ENCODE measurements at regions not wholly inside any gene's neighbourhood (a gene's known extent, or its start where the extent isn't known, plus 50 kb on each side); places are given as distances from the start of the nearest gene placed in this dataset.
"Not testable (repeated sequence)": the region's sequence is repeated elsewhere in the genome, so short reads cannot be mapped to it uniquely, and the experiment has no call there.

DNA sequence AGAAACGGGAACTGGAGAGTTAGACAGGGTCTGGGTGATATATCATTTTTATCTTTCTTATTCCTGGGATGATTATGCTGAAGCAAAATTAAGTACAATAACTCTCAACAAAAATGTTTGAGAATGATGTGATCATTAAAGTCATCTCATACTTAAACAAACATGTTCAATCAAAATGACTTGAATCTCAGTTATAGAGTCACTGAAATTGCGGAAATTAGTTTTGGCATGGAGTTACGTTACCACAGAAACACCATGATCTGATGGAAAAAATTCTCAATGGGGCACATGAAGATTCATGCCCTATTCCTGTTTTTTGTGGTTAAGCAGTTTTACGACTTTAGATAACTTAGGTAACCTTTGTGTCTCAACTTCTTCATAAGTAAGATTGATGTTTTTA lies 757.7 kb downstream of the EPHA4 start:
- Histone ChIP-seq H3K27me3 (no peaks in the 10 kb centered on the region), H3K27ac (no peak overlapping the region), H3K9me3 (no peaks in the 10 kb centered on the region), H3K4me3 (no peak overlapping the region), H3K36me3 (no peaks in the 10 kb centered on the region), H3K4me1 (no peaks in the 10 kb centered on the region)
- TF ChIP-seq CTCF (IDR thresholded peaks at IDR 0.05): no peak
- DNase-seq (no peak), FAIRE-seq (no peak), ATAC-seq (no peak)
- intact Hi-C loops (cut with DNase I): no loop called here
- 57 to 64% methylated on average over 4 of the region's 4 CpGs for WGBS, 2 donors

GRCh38 chr2:220815698-220816097 lies 756.4 kb downstream of the EPHA4 start:
- no peaks in the 10 kb centered on the region for H3K27me3 ChIP-seq
- intact Hi-C loops (cut with DNase I): no loop called here
- TF ChIP-seq CTCF (IDR thresholded peaks at IDR 0.05): no peak
- no peak for DNase-seq
- 71 to 75% methylated on average over 2 of the region's 2 CpGs for WGBS, 2 donors
- no peak for ATAC-seq
- H3K4me1 ChIP-seq: no peaks in the 10 kb centered on the region
- FAIRE-seq: no peak
- no peak overlapping the region for H3K27ac ChIP-seq
- no peaks in the 10 kb centered on the region for H3K9me3 ChIP-seq
- H3K36me3 ChIP-seq: no peaks in the 10 kb centered on the region
- H3K4me3 ChIP-seq: no peak overlapping the region

- intact Hi-C loops (cut with DNase I): no loop called here
- TF ChIP-seq CTCF (IDR thresholded peaks at IDR 0.05): no peak
- no peak overlapping the region for H3K4me3 ChIP-seq
- ATAC-seq: no peak
- DNase-seq: no peak
- FAIRE-seq: no peak
- WGBS, 2 donors: 63 to 67% methylated on average over 1 of the region's 1 CpG
- H3K27ac ChIP-seq: no peak overlapping the region
- peaks cover 0 to 5% (median 0%) of the 10 kb centered on the region in 4 donors for H3K27me3 ChIP-seq
- no peaks in the 10 kb centered on the region for H3K36me3 ChIP-seq
- H3K9me3 ChIP-seq: no peaks in the 10 kb centered on the region
- no peaks in the 10 kb centered on the region for H3K4me1 ChIP-seq
Observed at GRCh38 chr2:220821683-220822082, 750.4 kb downstream of the EPHA4 start.

DNA sequence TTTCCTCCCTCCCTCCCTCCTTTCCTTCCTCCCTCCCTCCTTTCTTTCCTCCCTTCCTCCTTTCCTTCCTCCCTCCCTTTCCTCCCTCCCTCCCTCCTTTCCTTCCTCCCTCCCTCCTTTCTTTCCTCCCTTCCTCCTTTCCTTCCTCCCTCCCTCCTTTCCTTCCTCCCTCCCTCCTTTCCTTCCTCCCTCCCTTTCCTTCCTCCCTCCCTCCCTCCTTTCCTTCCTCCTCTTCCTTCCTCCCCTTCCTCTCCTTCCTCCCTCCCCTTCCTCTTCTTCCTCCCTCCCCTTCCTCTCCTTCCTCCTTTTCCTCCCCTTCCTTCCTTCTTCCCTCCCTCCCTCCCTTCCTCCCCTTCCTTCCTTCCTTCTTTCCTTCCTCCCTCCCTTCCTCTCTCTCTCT lies 748.5 kb downstream of the EPHA4 start:
- DNase-seq; intact Hi-C loops (cut with DNase I); ATAC-seq; H3K4me1 ChIP-seq; H3K27me3 ChIP-seq; H3K36me3 ChIP-seq; FAIRE-seq; H3K4me3 ChIP-seq; H3K27ac ChIP-seq; H3K9me3 ChIP-seq: not testable (repeated sequence)

DNA sequence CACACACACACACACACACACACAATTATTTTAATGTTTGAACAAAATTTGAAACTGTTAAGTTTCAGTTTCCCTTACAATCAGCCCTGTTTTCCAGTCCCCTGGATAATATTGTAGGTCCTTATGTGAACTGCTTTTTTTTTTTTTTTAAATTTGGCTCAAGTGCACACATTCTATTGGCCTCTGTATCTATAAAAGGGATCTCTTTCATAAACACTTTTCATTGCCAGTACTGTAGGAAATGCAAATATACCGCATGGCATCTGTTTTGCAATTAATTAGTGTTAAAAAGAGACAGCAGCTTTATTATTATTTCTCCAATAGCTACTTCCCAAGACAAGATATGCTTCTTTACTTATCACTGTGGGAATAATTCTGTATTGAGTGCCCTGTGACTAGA lies 738.7 kb downstream of the EPHA4 start:
- 26 to 30% methylated on average over 1 of the region's 1 CpG for WGBS, 2 donors
- no peaks in the 10 kb centered on the region for H3K4me1 ChIP-seq
- ATAC-seq: no peak

More for the DNA sequence above, 738.7 kb downstream of the EPHA4 start:
- H3K27ac ChIP-seq: no peak overlapping the region
- H3K9me3 ChIP-seq: no peaks in the 10 kb centered on the region
- FAIRE-seq (no peak), DNase-seq (no peak)
- no peaks in the 10 kb centered on the region for H3K36me3 ChIP-seq
- no peak overlapping the region for H3K4me3 ChIP-seq
- H3K27me3 ChIP-seq: peaks cover 0 to 5% (median 0%) of the 10 kb centered on the region in 4 donors
- TF ChIP-seq CTCF (IDR thresholded peaks at IDR 0.05): no peak
- intact Hi-C loops (cut with DNase I): no loop called here

All from pancreas (tissue), 10 donors.